Upper lobe of left lung (tissue), 6 donors: ENCODE measurements at regions not wholly inside any gene's neighbourhood (a gene's known extent, or its start where the extent isn't known, plus 50 kb on each side); places are given as distances from the start of the nearest gene placed in this dataset.
A peak's percentile ranks its signal among the peaks of the same experiment; 100 is the strongest.
"Not testable (repeated sequence)": the region's sequence is repeated elsewhere in the genome, so short reads cannot be mapped to it uniquely, and the experiment has no call there.

Experiments
- ATAC-seq, 2 donors: fragments of 200-7000 bp; cut with Tn5 transposase; one replicate each; pipeline ENCODE4 v1.9.1; 2022; ENCODE audit warnings: mild to moderate bottlenecking in 2 of 2, moderate library complexity in 2 of 2; ENCODE audit not compliant: low FRiP score in 2 of 2
- DNase-seq, 2 donors: peaks; one replicate each; pipeline ENCODE4 v3.0.0-alpha.2; 2019 to 2020
- H3K27ac ChIP-seq, 4 donors: fragments of 200-600 bp; sonication (generic); one replicate each; pipeline ENCODE4 v1.5.1; 2016 to 2019
- H3K27me3 ChIP-seq, 4 donors: fragments of 200-600 bp; sonication (generic); one replicate each; pipeline ENCODE4 v1.5.1; 2017 to 2019
- H3K36me3 ChIP-seq, 4 donors: fragments of 200-600 bp; sonication (generic); one replicate each; pipeline ENCODE4 v1.5.1; 2016 to 2019
- H3K4me1 ChIP-seq, 4 donors: fragments of 200-600 bp; sonication (generic); one replicate each; pipeline ENCODE4 v1.5.1; 2018 to 2019
- H3K4me3 ChIP-seq, 4 donors: fragments of 200-600 bp; sonication (generic); one replicate each; pipeline ENCODE4 v1.5.1; 2017 to 2019; ENCODE audit warnings: mild to moderate bottlenecking in 2 of 4, moderate library complexity in 1 of 4
- H3K9me3 ChIP-seq, 4 donors: fragments of 200-600 bp; sonication (generic); one replicate each; pipeline ENCODE4 v1.5.1; 2018 to 2019
- CTCF ChIP-seq, 6 experiments: fragments of 450-650 bp in 4 of 6; fragments of 200-600 bp in 2 of 6; sonication (generic) in 2 of 6; IDR thresholded peaks; one replicate each; pipeline ENCODE4 v1.5.1; 2016 to 2019; ENCODE audit warnings: antibody characterized with exemption in 6 of 6
- EP300 ChIP-seq, 4 donors: sonication (generic); formaldehyde crosslinking; IDR thresholded peaks; one replicate each; pipeline ENCODE4 v1.5.1; 2017; ENCODE audit warnings: antibody characterized with exemption in 4 of 4, control low read depth in 2 of 4
- POLR2A ChIP-seq, 4 donors: fragments of 450-650 bp; IDR thresholded peaks; one replicate each; pipeline ENCODE4 v1.5.1; 2016 to 2017; ENCODE audit warnings: antibody characterized with exemption in 4 of 4, mild to moderate bottlenecking in 2 of 4
- POLR2AphosphoS5 ChIP-seq, 2 donors: sonication (generic); formaldehyde crosslinking; IDR thresholded peaks; one replicate each; pipeline ENCODE4 v1.5.1; 2017; ENCODE audit warnings: antibody characterized with exemption in 2 of 2
- WGBS, 2 donors: methylation state at CpG; one replicate each; pipeline ENCODE4 v1.1.5; 2017 to 2018; 5-methylcytosine and 5-hydroxymethylcytosine counted together
- donor health status: DM: no; HTN: no; CAD: no; lungs with moderate emphysema.
- donor health status: DM: no; HTN: yes; CAD: no; lungs with severe emphysema.

DNA sequence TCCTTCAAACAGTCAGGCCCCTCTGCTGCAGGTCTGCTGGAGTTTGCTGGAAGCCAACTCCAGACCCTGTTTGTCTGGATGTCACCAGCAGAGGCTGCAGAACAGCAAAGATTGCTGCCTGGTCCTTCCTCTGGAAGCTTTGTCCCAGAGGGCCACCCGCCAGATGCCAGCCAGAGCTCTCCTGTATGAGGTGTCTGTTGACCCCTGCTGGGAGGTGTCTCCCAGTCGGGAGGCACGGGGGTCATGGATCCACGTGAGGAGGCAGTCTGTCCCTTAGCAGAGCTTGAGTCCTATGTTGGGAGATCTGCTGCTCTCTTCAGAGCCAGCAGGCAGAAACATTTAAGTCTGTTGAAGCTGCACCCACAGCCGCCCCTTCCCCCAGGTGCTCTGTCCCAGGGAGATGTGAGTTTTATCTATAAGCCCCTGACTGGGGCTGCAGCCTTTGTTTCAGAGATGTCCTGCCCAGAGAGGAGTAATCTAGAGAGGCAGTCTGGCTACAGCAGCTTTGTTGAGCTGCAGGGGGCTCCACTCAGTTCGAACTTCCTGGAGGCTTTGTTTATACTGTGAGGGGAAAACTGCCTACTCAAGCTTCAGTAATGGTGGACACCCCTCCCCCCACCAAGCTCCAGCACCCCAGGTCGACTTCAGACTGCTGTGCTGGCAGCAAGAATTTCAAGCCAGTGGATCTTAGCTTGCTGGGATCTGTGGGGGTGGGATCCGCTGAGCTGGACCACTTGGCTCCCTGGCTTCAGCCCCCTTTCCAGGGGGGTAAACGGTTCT lies 72.1 kb downstream of the OGFRL1 start:
- DNase-seq: peak in 1 of 2 donors; percentile 3
- not testable (repeated sequence) for ATAC-seq, H3K4me1 ChIP-seq, H3K27ac ChIP-seq, H3K27me3 ChIP-seq, H3K9me3 ChIP-seq, H3K4me3 ChIP-seq
- 87% methylated on average over 8 of the region's 9 CpGs; no CpG with 5 or more reads in 1 of the 2 donors for WGBS, 2 donors
- H3K36me3 ChIP-seq: peaks cover 0 to 15% (median 8%) of the 10 kb centered on the region in 4 donors

GRCh38 chr6:71364889-71365542 lies 76.4 kb downstream of the OGFRL1 start:
- DNase-seq (no peak), ATAC-seq (no peak)
- H3K27me3 ChIP-seq: no peaks in the 10 kb centered on the region
- no peak overlapping the region for H3K4me3 ChIP-seq
- no peak overlapping the region for H3K27ac ChIP-seq
- H3K9me3 ChIP-seq: no peaks in the 10 kb centered on the region
- WGBS, 2 donors: 94 to 96% methylated on average over 4 of the region's 4 CpGs
- TF ChIP-seq POLR2A (IDR thresholded peaks at IDR 0.05) (no peak), EP300 (IDR thresholded peaks at IDR 0.05) (no peak), CTCF (IDR thresholded peaks at IDR 0.05) (no peak), POLR2AphosphoS5 (IDR thresholded peaks at IDR 0.05) (no peak)
- H3K36me3 ChIP-seq: peaks cover 0 to 15% (median 8%) of the 10 kb centered on the region in 4 donors
- peaks cover 12 to 15% (median 14%) of the 10 kb centered on the region in 4 donors for H3K4me1 ChIP-seq

DNA sequence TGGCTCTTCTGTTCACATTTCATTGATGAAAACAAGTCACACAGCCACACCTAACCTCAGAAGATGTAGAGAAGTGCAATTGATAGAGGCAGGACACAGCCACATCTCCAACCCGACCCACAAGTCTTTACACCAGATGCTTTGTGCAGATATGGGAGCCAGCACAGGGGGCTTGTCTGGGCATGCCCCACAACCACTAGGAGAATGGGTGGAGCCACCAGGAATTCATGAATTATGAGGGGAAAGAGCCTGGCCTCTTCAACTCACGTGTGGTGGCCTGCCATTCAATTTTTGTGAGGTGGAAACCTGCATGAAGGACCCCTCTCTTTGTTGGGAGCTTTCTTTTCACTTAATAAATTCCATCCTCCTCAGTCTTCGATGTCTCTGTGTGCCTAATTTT lies 79.1 kb downstream of the OGFRL1 start:
- no peak overlapping the region for H3K4me3 ChIP-seq
- H3K36me3 ChIP-seq: peaks cover 0 to 16% (median 5%) of the 10 kb centered on the region in 4 donors
- no peaks in the 10 kb centered on the region for H3K27me3 ChIP-seq
- ATAC-seq (no peak), DNase-seq (no peak)
- H3K27ac ChIP-seq: peak overlapping the region in 1 of 4 donors; percentile 35
- no peak for TF ChIP-seq POLR2AphosphoS5 (IDR thresholded peaks at IDR 0.05)
- no peak for TF ChIP-seq CTCF (IDR thresholded peaks at IDR 0.05)
- no peak for TF ChIP-seq EP300 (IDR thresholded peaks at IDR 0.05)
- no peak for TF ChIP-seq POLR2A (IDR thresholded peaks at IDR 0.05)
- peaks cover 12 to 15% (median 14%) of the 10 kb centered on the region in 4 donors for H3K4me1 ChIP-seq
- H3K9me3 ChIP-seq: no peaks in the 10 kb centered on the region
- WGBS, 2 donors: 75 to 84% methylated on average over 3 of the region's 3 CpGs

DNA sequence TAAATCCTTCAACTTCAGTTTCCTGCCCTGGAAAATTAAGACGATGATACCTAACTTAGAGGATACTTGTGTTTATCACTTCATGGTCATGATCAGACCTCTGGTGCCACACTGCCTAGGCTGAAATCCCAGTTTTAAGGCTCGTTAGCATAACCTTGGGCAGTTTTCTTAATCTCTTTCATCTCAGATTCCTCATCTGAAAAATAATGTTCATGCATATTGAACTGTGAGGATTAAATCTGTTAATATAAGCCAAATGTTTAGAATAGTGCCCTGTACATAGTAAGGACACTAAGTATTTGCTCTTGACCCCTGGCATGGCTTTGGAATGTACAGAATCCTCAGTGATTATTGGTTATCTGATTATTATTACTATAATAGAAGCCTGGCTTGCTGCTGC lies 79.7 kb downstream of the OGFRL1 start:
- H3K27me3 ChIP-seq: no peaks in the 10 kb centered on the region
- peaks cover 0 to 22% (median 6%) of the 10 kb centered on the region in 4 donors for H3K36me3 ChIP-seq
- H3K4me1 ChIP-seq: peaks cover 12 to 15% (median 14%) of the 10 kb centered on the region in 4 donors
- H3K9me3 ChIP-seq: no peaks in the 10 kb centered on the region
- H3K4me3 ChIP-seq: no peak overlapping the region
- WGBS, 2 donors: 79% methylated on average over 2 of the region's 2 CpGs
- no peak for DNase-seq
- H3K27ac ChIP-seq: no peak overlapping the region
- ATAC-seq: no peak
- TF ChIP-seq POLR2AphosphoS5 (IDR thresholded peaks at IDR 0.05) (no peak), EP300 (IDR thresholded peaks at IDR 0.05) (no peak), POLR2A (IDR thresholded peaks at IDR 0.05) (no peak), CTCF (IDR thresholded peaks at IDR 0.05) (no peak)

GRCh38 chr6:71371559-71371958 lies 82.9 kb downstream of the OGFRL1 start:
- no peak for ATAC-seq

More at GRCh38 chr6:71371559-71371958, 82.9 kb downstream of the OGFRL1 start:
- no peaks in the 10 kb centered on the region for H3K27me3 ChIP-seq
- TF ChIP-seq CTCF (IDR thresholded peaks at IDR 0.05): no peak
- no peaks in the 10 kb centered on the region for H3K9me3 ChIP-seq
- no peak overlapping the region for H3K27ac ChIP-seq
- WGBS, 2 donors: 88 to 95% methylated on average over 1 of the region's 1 CpG
- H3K4me1 ChIP-seq: peaks cover 4 to 26% (median 14%) of the 10 kb centered on the region in 4 donors
- no peak overlapping the region for H3K4me3 ChIP-seq
- no peak for DNase-seq
- peaks cover 0 to 28% (median 6%) of the 10 kb centered on the region in 4 donors for H3K36me3 ChIP-seq
